ENCODE measurements at regions not wholly inside any gene's neighbourhood (a gene's known extent, or its start where the extent isn't known, plus 50 kb on each side); places are given as distances from the start of the nearest gene placed in this dataset.
A peak's percentile ranks its signal among the peaks of the same experiment; 100 is the strongest.

GRCh38 chr10:8319704-8320103, 265.2 kb downstream of the GATA3 start:
- Histone ChIP-seq H3K27ac (ENCODE audit: low read depth, low read length, severe bottlenecking) (no peak overlapping the region), H3K4me1 (ENCODE audit: control insufficient read depth, insufficient read depth, low read length, poor library complexity, severe bottlenecking) (no peaks in the 10 kb centered on the region), H3K9me3 (ENCODE audit: control insufficient read depth, low read length) (no peaks in the 10 kb centered on the region), H3K36me3 (ENCODE audit: control insufficient read depth, insufficient read depth, low read length) (no peaks in the 10 kb centered on the region), H3K4me3 (ENCODE audit: extremely low read depth, insufficient read depth, low read length, poor library complexity, severe bottlenecking) (no peak overlapping the region)

GRCh38 chr10:8321990-8322389, 267.5 kb downstream of the GATA3 start:
- Histone ChIP-seq H3K4me3 (ENCODE audit: extremely low read depth, insufficient read depth, low read length, poor library complexity, severe bottlenecking) (no peak overlapping the region), H3K9me3 (ENCODE audit: control insufficient read depth, low read length) (no peaks in the 10 kb centered on the region), H3K4me1 (ENCODE audit: control insufficient read depth, insufficient read depth, low read length, poor library complexity, severe bottlenecking) (no peaks in the 10 kb centered on the region), H3K27ac (ENCODE audit: low read depth, low read length, severe bottlenecking) (no peak overlapping the region), H3K36me3 (ENCODE audit: control insufficient read depth, insufficient read depth, low read length) (no peaks in the 10 kb centered on the region)
- no CpG with 5 or more reads among the region's 2 CpGs for WGBS, 2 experiments (ENCODE audit: insufficient coverage in 2 of 2)

DNA sequence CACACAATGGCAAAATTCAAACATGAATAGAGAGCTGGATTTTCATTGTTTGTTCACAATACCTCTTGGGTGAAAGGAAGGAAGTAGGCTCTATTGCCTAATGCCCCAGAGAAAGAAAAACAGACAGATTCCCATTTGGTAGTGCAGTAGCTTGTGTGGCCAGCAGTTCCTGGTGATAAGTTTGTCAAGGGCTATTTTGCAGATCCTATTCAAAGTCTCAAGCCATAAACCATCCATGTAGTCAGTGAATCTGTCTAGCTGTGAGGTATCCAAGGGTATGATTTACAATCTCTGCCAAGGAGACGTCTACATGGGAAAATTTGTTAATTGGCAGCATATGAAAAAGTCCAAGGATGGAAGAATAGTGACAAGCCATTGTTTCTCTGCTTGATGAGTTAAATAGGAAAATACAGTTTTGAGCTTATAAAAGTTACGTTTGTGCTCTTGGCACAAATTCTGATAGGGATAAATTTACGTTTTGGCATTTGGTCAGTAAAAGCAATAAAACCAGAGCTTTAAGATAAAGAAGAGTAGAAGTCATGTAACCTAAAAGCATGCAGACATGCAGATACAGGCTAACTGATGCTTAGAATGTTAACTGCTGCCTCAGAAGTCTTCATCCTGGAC, 269.1 kb downstream of the GATA3 start:
- Histone ChIP-seq H3K27ac (ENCODE audit: low read depth, low read length, severe bottlenecking) (no peak overlapping the region), H3K9me3 (ENCODE audit: control insufficient read depth, low read length) (no peaks in the 10 kb centered on the region), H3K36me3 (ENCODE audit: control insufficient read depth, insufficient read depth, low read length) (no peaks in the 10 kb centered on the region), H3K4me1 (ENCODE audit: control insufficient read depth, insufficient read depth, low read length, poor library complexity, severe bottlenecking) (no peaks in the 10 kb centered on the region), H3K4me3 (ENCODE audit: extremely low read depth, insufficient read depth, low read length, poor library complexity, severe bottlenecking) (no peak overlapping the region)
- 76 to 84% methylated on average over 3 of the region's 3 CpGs for WGBS, 2 experiments (ENCODE audit: insufficient coverage in 2 of 2)

GRCh38 chr10:8325024-8325980, 270.8 kb downstream of the GATA3 start:
- Histone ChIP-seq H3K4me1 (ENCODE audit: control insufficient read depth, insufficient read depth, low read length, poor library complexity, severe bottlenecking) (no peaks in the 10 kb centered on the region), H3K4me3 (ENCODE audit: extremely low read depth, insufficient read depth, low read length, poor library complexity, severe bottlenecking) (no peak overlapping the region), H3K9me3 (ENCODE audit: control insufficient read depth, low read length) (no peaks in the 10 kb centered on the region), H3K27ac (ENCODE audit: low read depth, low read length, severe bottlenecking) (no peak overlapping the region), H3K36me3 (ENCODE audit: control insufficient read depth, insufficient read depth, low read length) (no peaks in the 10 kb centered on the region)
- 70% methylated on average over 4 of the region's 6 CpGs; no CpG with 5 or more reads in 1 of the 2 experiments for WGBS, 2 experiments (ENCODE audit: insufficient coverage in 2 of 2)

DNA sequence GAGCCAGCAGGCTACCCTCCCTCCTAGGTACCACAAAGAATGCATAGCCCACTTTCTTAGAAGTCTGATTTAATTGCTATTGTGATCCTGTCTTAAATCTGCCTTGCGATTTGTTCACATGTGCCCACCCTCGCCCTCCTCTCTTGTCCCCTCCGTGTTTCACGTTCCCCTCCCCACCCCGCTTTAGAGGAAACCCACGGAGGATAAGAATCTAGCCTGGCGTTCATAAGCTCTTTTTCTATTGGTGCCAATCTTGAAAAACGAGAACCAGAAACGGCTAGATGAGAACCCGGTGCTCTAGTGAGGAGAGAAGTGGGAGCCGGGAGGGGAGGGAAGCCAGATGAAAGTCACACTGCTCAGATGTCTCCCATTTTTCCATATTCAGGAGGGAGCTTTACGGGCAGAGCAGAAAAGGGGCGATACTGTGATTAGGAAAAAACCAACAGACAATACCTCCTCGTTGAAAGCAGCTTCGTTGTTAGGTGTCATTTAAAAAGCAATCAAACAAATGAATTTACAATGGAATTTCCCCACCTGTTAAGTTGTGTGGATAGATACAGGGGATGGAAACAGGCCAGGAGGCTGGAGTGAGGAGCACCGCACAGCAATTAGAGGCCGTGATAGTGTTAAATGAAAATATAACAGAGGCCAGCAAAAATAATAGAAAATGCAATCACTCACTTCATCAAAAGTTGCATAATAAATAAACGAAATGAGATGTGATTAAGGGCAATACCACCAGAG, 272.1 kb downstream of the GATA3 start:
- H3K27ac ChIP-seq (ENCODE audit: low read depth, low read length, severe bottlenecking), result no peak overlapping the region
- 88 to 95% methylated on average over 9 to 11 of the region's 18 CpGs for WGBS, 2 experiments (ENCODE audit: insufficient coverage in 2 of 2)
- no peaks in the 10 kb centered on the region for H3K4me1 ChIP-seq (ENCODE audit: control insufficient read depth, insufficient read depth, low read length, poor library complexity, severe bottlenecking)
- H3K9me3 ChIP-seq (ENCODE audit: control insufficient read depth, low read length), result no peaks in the 10 kb centered on the region
- H3K36me3 ChIP-seq (ENCODE audit: control insufficient read depth, insufficient read depth, low read length), result no peaks in the 10 kb centered on the region
- H3K4me3 ChIP-seq (ENCODE audit: extremely low read depth, insufficient read depth, low read length, poor library complexity, severe bottlenecking), result no peak overlapping the region

GRCh38 chr10:8327140-8327423, 272.6 kb downstream of the GATA3 start:
- WGBS, 2 experiments (ENCODE audit: insufficient coverage in 2 of 2), result no CpG with 5 or more reads among the region's 1 CpG
- H3K27ac ChIP-seq (ENCODE audit: low read depth, low read length, severe bottlenecking), result no peak overlapping the region

DNA sequence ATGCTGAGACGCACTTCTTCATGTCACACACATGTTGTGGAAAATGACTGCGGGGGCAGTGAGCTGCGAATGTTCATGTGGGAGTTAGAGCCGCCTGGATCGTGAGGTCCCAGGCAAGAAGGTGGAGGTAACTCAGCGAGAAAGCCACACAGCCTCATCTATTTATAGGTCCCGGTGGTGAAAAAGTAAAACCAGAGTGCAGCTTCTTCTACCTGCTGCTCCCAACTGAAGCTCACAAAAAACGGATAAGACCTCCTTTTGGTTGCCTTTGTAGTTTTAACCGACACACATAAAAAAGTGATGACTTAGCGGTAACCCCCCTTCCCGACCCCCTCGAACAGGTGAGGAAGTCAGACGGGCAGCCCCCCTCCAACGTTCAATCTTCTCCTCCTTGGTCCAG, 276.9 kb downstream of the GATA3 start:
- Histone ChIP-seq H3K36me3 (ENCODE audit: control insufficient read depth, insufficient read depth, low read length) (no peaks in the 10 kb centered on the region), H3K27ac (ENCODE audit: low read depth, low read length, severe bottlenecking) (no peak overlapping the region), H3K4me1 (ENCODE audit: control insufficient read depth, insufficient read depth, low read length, poor library complexity, severe bottlenecking) (no peaks in the 10 kb centered on the region), H3K4me3 (ENCODE audit: extremely low read depth, insufficient read depth, low read length, poor library complexity, severe bottlenecking) (no peak overlapping the region), H3K9me3 (ENCODE audit: control insufficient read depth, low read length) (no peaks in the 10 kb centered on the region)
- WGBS, 2 experiments (ENCODE audit: insufficient coverage in 2 of 2), result 94 to 95% methylated on average over 12 of the region's 14 CpGs

More at GRCh38 chr10:8327140-8327423, 272.6 kb downstream of the GATA3 start:
- H3K4me1 ChIP-seq (ENCODE audit: control insufficient read depth, insufficient read depth, low read length, poor library complexity, severe bottlenecking), result no peaks in the 10 kb centered on the region
- H3K9me3 ChIP-seq (ENCODE audit: control insufficient read depth, low read length), result no peaks in the 10 kb centered on the region
- no peaks in the 10 kb centered on the region for H3K36me3 ChIP-seq (ENCODE audit: control insufficient read depth, insufficient read depth, low read length)
- H3K4me3 ChIP-seq (ENCODE audit: extremely low read depth, insufficient read depth, low read length, poor library complexity, severe bottlenecking), result no peak overlapping the region

GRCh38 chr10:8331896-8332729, 277.6 kb downstream of the GATA3 start:
- H3K36me3 ChIP-seq (ENCODE audit: control insufficient read depth, insufficient read depth, low read length), result no peaks in the 10 kb centered on the region
- no peak overlapping the region for H3K27ac ChIP-seq (ENCODE audit: low read depth, low read length, severe bottlenecking)
- H3K4me1 ChIP-seq (ENCODE audit: control insufficient read depth, insufficient read depth, low read length, poor library complexity, severe bottlenecking), result no peaks in the 10 kb centered on the region
- WGBS, 2 experiments (ENCODE audit: insufficient coverage in 2 of 2), result 2 to 13% methylated on average over 17 to 29 of the region's 34 CpGs
- H3K4me3 ChIP-seq (ENCODE audit: extremely low read depth, insufficient read depth, low read length, poor library complexity, severe bottlenecking), result peak overlapping the region; percentile 14
- H3K9me3 ChIP-seq (ENCODE audit: control insufficient read depth, low read length), result no peaks in the 10 kb centered on the region

- no peak overlapping the region for H3K27ac ChIP-seq (ENCODE audit: low read depth, low read length, severe bottlenecking)
- H3K4me3 ChIP-seq (ENCODE audit: extremely low read depth, insufficient read depth, low read length, poor library complexity, severe bottlenecking), result peak overlapping the region; percentile 14
- no peaks in the 10 kb centered on the region for H3K9me3 ChIP-seq (ENCODE audit: control insufficient read depth, low read length)
- H3K4me1 ChIP-seq (ENCODE audit: control insufficient read depth, insufficient read depth, low read length, poor library complexity, severe bottlenecking), result no peaks in the 10 kb centered on the region
- WGBS, 2 experiments (ENCODE audit: insufficient coverage in 2 of 2), result 6 to 14% methylated on average over 5 of the region's 6 CpGs
- H3K36me3 ChIP-seq (ENCODE audit: control insufficient read depth, insufficient read depth, low read length), result no peaks in the 10 kb centered on the region
These were observed 278.2 kb downstream of the GATA3 start for GRCh38 chr10:8332730-8333111.

DNA sequence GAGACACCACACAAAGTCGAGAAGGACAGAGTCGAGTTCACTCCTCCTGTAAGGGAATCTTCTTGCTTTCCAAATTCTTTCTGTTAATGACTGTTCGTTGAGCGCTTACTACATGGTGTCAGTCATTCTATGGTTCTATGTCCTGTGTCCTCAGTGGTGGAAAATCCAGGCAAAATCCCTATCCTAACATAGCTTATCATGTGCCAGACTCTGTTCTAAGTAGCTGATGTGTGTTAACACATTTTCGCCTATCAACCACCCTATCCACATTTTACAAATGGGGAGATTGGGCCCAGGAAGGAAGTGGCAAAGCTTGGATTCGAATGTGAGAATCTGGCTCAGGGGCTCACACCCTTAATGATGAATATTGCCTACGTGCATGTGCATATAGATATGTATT, 280.1 kb downstream of the GATA3 start:
- H3K36me3 ChIP-seq (ENCODE audit: control insufficient read depth, insufficient read depth, low read length), result no peaks in the 10 kb centered on the region
- H3K9me3 ChIP-seq (ENCODE audit: control insufficient read depth, low read length), result no peaks in the 10 kb centered on the region
- H3K4me1 ChIP-seq (ENCODE audit: control insufficient read depth, insufficient read depth, low read length, poor library complexity, severe bottlenecking), result no peaks in the 10 kb centered on the region
- 100% methylated on average over 1 to 4 of the region's 7 CpGs for WGBS, 2 experiments (ENCODE audit: insufficient coverage in 2 of 2)
- H3K27ac ChIP-seq (ENCODE audit: low read depth, low read length, severe bottlenecking), result no peak overlapping the region
- no peak overlapping the region for H3K4me3 ChIP-seq (ENCODE audit: extremely low read depth, insufficient read depth, low read length, poor library complexity, severe bottlenecking)
